SK-N-SH treated with all-trans-retinoic acid at 6 μM for 48 hours (cell line): ENCODE measurements at regions not wholly inside any gene's neighbourhood (a gene's known extent, or its start where the extent isn't known, plus 50 kb on each side); places are given as distances from the start of the nearest gene placed in this dataset.

Experiments
- ATAC-seq: fragments of 200-7000 bp; cut with Tn5 transposase; 3 replicates; pipeline ENCODE4 v1.9.1; 2020; ENCODE audit warnings: mild to moderate bottlenecking, moderate library complexity
- ARNTL ChIP-seq: fragments of 450-650 bp; formaldehyde crosslinking; IDR thresholded peaks from 2 replicates; pipeline ENCODE4 v1.5.0; 2020; ENCODE audit warnings: low read depth, mild to moderate bottlenecking, moderate library complexity, borderline replicate concordance
- BACH2 ChIP-seq: fragments of 250-450 bp; sonication (Bioruptor Pico); IDR thresholded peaks from 2 replicates; pipeline ENCODE4 v1.9.0; 2021; ENCODE audit warnings: mild to moderate bottlenecking, borderline replicate concordance
- ESRRG ChIP-seq: fragments of 250-450 bp; sonication (Bioruptor Pico); IDR thresholded peaks from 2 replicates; pipeline ENCODE4 v1.6.1; 2021; ENCODE audit warnings: mild to moderate bottlenecking
- GLIS3 ChIP-seq: fragments of 250-450 bp; sonication (Bioruptor Pico); IDR thresholded peaks from 2 replicates; pipeline ENCODE4 v1.5.0; 2020; ENCODE audit warnings: mild to moderate bottlenecking, moderate library complexity
- ISL1 ChIP-seq: fragments of 250-450 bp; sonication (Bioruptor Pico); IDR thresholded peaks from 2 replicates; pipeline ENCODE4 v2.1.2; 2022; ENCODE audit warnings: mild to moderate bottlenecking, moderate library complexity
- OSR1 ChIP-seq: fragments of 250-450 bp; sonication (Bioruptor Pico); IDR thresholded peaks from 2 replicates; pipeline ENCODE4 v1.8.0; 2022; ENCODE audit warnings: moderate library complexity, mild to moderate bottlenecking, inconsistent platforms
- PPARA ChIP-seq: fragments of 250-450 bp; sonication (Bioruptor Pico); IDR thresholded peaks from 2 replicates; pipeline ENCODE4 v1.5.0; 2020; ENCODE audit warnings: mild to moderate bottlenecking, borderline replicate concordance
- RARB ChIP-seq: fragments of 250-450 bp; sonication (Bioruptor Pico); IDR thresholded peaks from 2 replicates; pipeline ENCODE4 v1.8.0; 2021; ENCODE audit warnings: mild to moderate bottlenecking, moderate library complexity
- SNAI2 ChIP-seq: fragments of 250-450 bp; sonication (Bioruptor Pico); IDR thresholded peaks from 2 replicates; pipeline ENCODE4 v1.5.0; 2020; ENCODE audit warnings: mild to moderate bottlenecking, moderate library complexity
- TOX ChIP-seq: fragments of 250-450 bp; sonication (Bioruptor Pico); IDR thresholded peaks from 2 replicates; pipeline ENCODE4 v1.8.0; 2021; ENCODE audit warnings: mild to moderate bottlenecking, moderate library complexity, borderline replicate concordance
- ZC3H10 ChIP-seq: fragments of 250-450 bp; sonication (Bioruptor Pico); IDR thresholded peaks from 2 replicates; pipeline ENCODE4 v1.5.1; 2021; ENCODE audit warnings: mild to moderate bottlenecking, moderate library complexity
- ZFP3 ChIP-seq: fragments of 250-450 bp; sonication (Bioruptor Pico); IDR thresholded peaks from 2 replicates; pipeline ENCODE4 v1.5.0; 2020; ENCODE audit warnings: mild to moderate bottlenecking, moderate library complexity
- ZNF565 ChIP-seq: fragments of 450-650 bp; formaldehyde crosslinking; conservative IDR thresholded peaks from 2 replicates; pipeline ENCODE4 v1.5.0; 2020; ENCODE audit warnings: low read depth, mild to moderate bottlenecking, moderate library complexity
- ZNF70 ChIP-seq: fragments of 450-650 bp; formaldehyde crosslinking; IDR thresholded peaks from 2 replicates; pipeline ENCODE4 v1.5.0; 2020; ENCODE audit warnings: mild to moderate bottlenecking, moderate library complexity
- ZNF8 ChIP-seq: fragments of 450-650 bp; formaldehyde crosslinking; IDR thresholded peaks from 2 replicates; pipeline ENCODE4 v1.5.0; 2020; ENCODE audit warnings: mild to moderate bottlenecking, moderate library complexity
- TF ChIP-seq, protein P1 (sequence below): fragments of 250-450 bp; sonication (Bioruptor Pico); IDR thresholded peaks from 2 replicates; pipeline ENCODE4 v1.5.1; 2020; ENCODE audit warnings: low read depth, mild to moderate bottlenecking, moderate library complexity
- TF ChIP-seq, protein P2 (sequence below): fragments of 250-450 bp; sonication (Bioruptor Pico); IDR thresholded peaks from 2 replicates; pipeline ENCODE4 v1.8.0; 2020; ENCODE audit warnings: mild to moderate bottlenecking, moderate library complexity, borderline replicate concordance
- TF ChIP-seq, protein P3 (sequence below): fragments of 250-450 bp; sonication (Bioruptor Pico); IDR thresholded peaks from 2 replicates; pipeline ENCODE4 v1.8.0; 2021; ENCODE audit warnings: low read depth, mild to moderate bottlenecking, moderate library complexity, borderline replicate concordance
- TF ChIP-seq, protein P4 (sequence below): fragments of 250-450 bp; sonication (Bioruptor Pico); IDR thresholded peaks from 2 replicates; pipeline ENCODE4 v1.5.1; 2021; ENCODE audit warnings: mild to moderate bottlenecking, moderate library complexity

DNA sequence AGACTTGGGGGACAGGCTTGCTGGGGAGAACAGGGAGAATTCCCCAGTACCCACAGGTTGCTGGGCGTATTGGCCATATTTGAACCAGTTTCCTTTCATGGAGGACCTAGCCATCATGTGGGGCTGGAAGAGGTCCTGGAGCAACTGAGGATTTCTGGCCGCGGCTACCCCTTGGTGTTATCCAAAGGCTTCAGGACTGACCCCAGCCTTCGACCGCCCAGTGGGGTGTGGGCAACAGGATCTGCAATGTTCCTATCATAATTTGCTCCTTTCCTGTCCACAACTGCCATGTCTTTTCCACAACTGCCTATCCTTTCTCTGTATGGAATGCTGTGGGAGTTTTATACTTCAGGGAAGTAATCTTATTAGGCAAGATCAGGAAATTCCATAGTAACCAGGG is 1053.6 kb upstream of the SLC39A10 start:
- TF ChIP-seq ZNF70 (CRISPR knock-in tag), result no peak
- TF ChIP-seq ISL1 (CRISPR knock-in tag), result no peak
- TF ChIP-seq ZC3H10 (CRISPR knock-in tag), result no peak
- TF ChIP-seq GLIS3, result no peak
- no peak for TF ChIP-seq ARNTL
- TF ChIP-seq BACH2 (CRISPR knock-in tag), result no peak

DNA sequence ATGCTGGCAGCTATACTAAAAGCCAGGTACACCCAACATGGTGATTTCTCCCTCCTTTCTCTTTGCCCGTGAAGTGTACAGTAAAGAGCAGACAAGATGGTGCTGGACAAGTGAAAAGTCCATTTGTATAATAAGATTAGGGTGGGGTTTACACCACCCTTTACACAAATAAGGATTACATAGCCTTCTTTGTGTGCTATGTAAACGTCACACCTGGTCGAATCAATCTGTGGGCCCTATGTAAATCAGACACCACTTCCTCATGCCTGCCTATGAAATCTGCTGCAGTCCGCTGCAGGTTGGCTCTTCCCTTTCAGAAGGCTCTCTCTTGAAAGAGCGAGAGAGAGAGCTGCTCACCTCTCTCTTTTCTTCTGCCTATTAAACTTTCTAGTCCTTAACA is 1054.3 kb upstream of the SLC39A10 start:
- ATAC-seq, result no peak
- TF ChIP-seq ZNF8 (no peak), BACH2 (CRISPR knock-in tag) (no peak), RARB (CRISPR knock-in tag) (no peak), ZC3H10 (CRISPR knock-in tag) (no peak), GLIS3 (no peak), ISL1 (CRISPR knock-in tag) (no peak)
- TF ChIP-seq, protein P1, sequence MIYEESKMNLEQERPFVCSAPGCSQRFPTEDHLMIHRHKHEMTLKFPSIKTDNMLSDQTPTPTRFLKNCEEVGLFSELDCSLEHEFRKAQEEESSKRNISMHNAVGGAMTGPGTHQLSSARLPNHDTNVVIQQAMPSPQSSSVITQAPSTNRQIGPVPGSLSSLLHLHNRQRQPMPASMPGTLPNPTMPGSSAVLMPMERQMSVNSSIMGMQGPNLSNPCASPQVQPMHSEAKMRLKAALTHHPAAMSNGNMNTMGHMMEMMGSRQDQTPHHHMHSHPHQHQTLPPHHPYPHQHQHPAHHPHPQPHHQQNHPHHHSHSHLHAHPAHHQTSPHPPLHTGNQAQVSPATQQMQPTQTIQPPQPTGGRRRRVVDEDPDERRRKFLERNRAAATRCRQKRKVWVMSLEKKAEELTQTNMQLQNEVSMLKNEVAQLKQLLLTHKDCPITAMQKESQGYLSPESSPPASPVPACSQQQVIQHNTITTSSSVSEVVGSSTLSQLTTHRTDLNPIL (CRISPR knock-in tag), result no peak
- TF ChIP-seq, all 23 proteins: peak for 0

More for the DNA sequence above, 1053.6 kb upstream of the SLC39A10 start:
- no peak for ATAC-seq

GRCh38 chr2:194591192-194591591 is 1065.8 kb upstream of the SLC39A10 start:
- no peak for TF ChIP-seq GLIS3
- no peak for TF ChIP-seq ZC3H10 (CRISPR knock-in tag)
- TF ChIP-seq, protein P1 (CRISPR knock-in tag), result no peak
- TF ChIP-seq, protein P2, sequence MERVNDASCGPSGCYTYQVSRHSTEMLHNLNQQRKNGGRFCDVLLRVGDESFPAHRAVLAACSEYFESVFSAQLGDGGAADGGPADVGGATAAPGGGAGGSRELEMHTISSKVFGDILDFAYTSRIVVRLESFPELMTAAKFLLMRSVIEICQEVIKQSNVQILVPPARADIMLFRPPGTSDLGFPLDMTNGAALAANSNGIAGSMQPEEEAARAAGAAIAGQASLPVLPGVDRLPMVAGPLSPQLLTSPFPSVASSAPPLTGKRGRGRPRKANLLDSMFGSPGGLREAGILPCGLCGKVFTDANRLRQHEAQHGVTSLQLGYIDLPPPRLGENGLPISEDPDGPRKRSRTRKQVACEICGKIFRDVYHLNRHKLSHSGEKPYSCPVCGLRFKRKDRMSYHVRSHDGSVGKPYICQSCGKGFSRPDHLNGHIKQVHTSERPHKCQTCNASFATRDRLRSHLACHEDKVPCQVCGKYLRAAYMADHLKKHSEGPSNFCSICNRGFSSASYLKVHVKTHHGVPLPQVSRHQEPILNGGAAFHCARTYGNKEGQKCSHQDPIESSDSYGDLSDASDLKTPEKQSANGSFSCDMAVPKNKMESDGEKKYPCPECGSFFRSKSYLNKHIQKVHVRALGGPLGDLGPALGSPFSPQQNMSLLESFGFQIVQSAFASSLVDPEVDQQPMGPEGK (CRISPR knock-in tag), result no peak
- no peak for TF ChIP-seq ZNF8
- no peak for ATAC-seq

GRCh38 chr2:194587739-194588270 is 1069.2 kb upstream of the SLC39A10 start:
- no peak for ATAC-seq
- TF ChIP-seq, protein P2 (CRISPR knock-in tag), result no peak
- TF ChIP-seq, protein P3, sequence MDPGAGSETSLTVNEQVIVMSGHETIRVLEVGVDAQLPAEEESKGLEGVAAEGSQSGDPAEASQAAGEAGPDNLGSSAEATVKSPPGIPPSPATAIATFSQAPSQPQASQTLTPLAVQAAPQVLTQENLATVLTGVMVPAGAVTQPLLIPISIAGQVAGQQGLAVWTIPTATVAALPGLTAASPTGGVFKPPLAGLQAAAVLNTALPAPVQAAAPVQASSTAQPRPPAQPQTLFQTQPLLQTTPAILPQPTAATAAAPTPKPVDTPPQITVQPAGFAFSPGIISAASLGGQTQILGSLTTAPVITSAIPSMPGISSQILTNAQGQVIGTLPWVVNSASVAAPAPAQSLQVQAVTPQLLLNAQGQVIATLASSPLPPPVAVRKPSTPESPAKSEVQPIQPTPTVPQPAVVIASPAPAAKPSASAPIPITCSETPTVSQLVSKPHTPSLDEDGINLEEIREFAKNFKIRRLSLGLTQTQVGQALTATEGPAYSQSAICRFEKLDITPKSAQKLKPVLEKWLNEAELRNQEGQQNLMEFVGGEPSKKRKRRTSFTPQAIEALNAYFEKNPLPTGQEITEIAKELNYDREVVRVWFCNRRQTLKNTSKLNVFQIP (CRISPR knock-in tag), result no peak
- TF ChIP-seq ESRRG (CRISPR knock-in tag), result no peak
- TF ChIP-seq, all 23 proteins: peak for 0

DNA sequence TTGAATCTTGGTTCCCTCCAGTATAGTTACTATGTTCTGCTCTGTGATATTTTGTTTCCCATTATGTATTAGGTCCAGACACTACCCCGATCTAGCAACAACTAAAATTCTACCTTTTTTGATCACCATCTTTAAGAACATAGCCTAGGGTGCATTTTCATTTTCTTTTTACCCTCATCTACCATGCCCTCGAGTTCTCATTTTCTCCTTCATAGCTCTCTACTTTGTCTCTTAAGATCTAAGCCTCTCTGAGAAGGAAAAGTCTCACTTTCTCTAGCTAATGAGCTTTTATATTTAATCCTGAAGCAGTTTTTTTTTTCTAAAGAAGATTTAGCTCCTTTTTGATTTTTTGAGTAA is 1089.4 kb upstream of the SLC39A10 start:
- no peak for ATAC-seq
- no peak for TF ChIP-seq GLIS3
- no peak for TF ChIP-seq SNAI2 (CRISPR knock-in tag)
- TF ChIP-seq, protein P2 (CRISPR knock-in tag), result no peak
- TF ChIP-seq ZFP3 (CRISPR knock-in tag), result no peak
- TF ChIP-seq ZNF565 (CRISPR knock-in tag), result no peak
- no peak for TF ChIP-seq RARB (CRISPR knock-in tag)
- no peak for TF ChIP-seq OSR1 (CRISPR knock-in tag)
- no peak for TF ChIP-seq ZNF70 (CRISPR knock-in tag)
- no peak for TF ChIP-seq ESRRG (CRISPR knock-in tag)
- no peak for TF ChIP-seq TOX (CRISPR knock-in tag)
- TF ChIP-seq ZNF8, result no peak
- no peak for TF ChIP-seq PPARA
- TF ChIP-seq, protein P3 (CRISPR knock-in tag), result no peak
- TF ChIP-seq, protein P4, sequence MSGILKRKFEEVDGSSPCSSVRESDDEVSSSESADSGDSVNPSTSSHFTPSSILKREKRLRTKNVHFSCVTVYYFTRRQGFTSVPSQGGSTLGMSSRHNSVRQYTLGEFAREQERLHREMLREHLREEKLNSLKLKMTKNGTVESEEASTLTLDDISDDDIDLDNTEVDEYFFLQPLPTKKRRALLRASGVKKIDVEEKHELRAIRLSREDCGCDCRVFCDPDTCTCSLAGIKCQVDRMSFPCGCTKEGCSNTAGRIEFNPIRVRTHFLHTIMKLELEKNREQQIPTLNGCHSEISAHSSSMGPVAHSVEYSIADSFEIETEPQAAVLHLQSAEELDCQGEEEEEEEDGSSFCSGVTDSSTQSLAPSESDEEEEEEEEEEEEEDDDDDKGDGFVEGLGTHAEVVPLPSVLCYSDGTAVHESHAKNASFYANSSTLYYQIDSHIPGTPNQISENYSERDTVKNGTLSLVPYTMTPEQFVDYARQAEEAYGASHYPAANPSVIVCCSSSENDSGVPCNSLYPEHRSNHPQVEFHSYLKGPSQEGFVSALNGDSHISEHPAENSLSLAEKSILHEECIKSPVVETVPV (CRISPR knock-in tag), result no peak
